ENCODE measurements at regions not wholly inside any gene's neighbourhood (a gene's known extent, or its start where the extent isn't known, plus 50 kb on each side); places are given as distances from the start of the nearest gene placed in this dataset.
"Not testable (repeated sequence)": the region's sequence is repeated elsewhere in the genome, so short reads cannot be mapped to it uniquely, and the experiment has no call there.

DNA sequence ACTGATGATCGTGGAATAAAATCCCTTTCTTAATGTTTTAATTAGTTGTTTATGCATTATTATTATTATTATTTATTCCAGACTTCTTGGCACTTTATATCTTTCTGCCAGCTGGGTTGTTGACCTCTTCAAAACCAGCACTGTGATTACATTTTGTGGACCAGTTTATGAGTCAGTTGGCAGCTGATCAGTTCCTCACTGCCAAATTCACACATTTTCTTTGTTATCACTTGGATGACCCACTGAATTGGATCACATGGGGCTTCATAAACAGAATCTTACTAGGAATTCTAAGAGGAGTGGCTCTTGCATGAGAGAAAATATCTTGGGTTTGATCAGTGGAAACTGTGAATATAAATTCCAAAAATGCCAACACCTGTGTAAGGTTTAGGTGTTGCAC lies 321.8 kb upstream of the SPRED2 start:
- Histone ChIP-seq H3K4me1 (peaks cover 5% of the 10 kb centered on the region), H3K36me3 (no peaks in the 10 kb centered on the region), H3K27ac (no peak overlapping the region), H3K4me3 (no peak overlapping the region), H3K27me3 (ENCODE audit: low read depth) (no peaks in the 10 kb centered on the region), H3K9me3 (no peaks in the 10 kb centered on the region)
- TF ChIP-seq CTCF (IDR thresholded peaks at IDR 0.05), result no peak
- intact Hi-C loops (cut with DNase I), result no loop called here
- DNase-seq (no peak), ATAC-seq (no peak)

GRCh38 chr2:65751408-65751807 lies 319.0 kb upstream of the SPRED2 start:
- no peak for ATAC-seq
- Histone ChIP-seq H3K9me3 (no peaks in the 10 kb centered on the region), H3K36me3 (no peaks in the 10 kb centered on the region), H3K27me3 (ENCODE audit: low read depth) (no peaks in the 10 kb centered on the region), H3K27ac (no peak overlapping the region), H3K4me1 (peaks cover 5% of the 10 kb centered on the region), H3K4me3 (no peak overlapping the region)
- intact Hi-C loops (cut with DNase I), result no loop called here
- TF ChIP-seq CTCF (IDR thresholded peaks at IDR 0.05), result no peak
- DNase-seq, result no peak

DNA sequence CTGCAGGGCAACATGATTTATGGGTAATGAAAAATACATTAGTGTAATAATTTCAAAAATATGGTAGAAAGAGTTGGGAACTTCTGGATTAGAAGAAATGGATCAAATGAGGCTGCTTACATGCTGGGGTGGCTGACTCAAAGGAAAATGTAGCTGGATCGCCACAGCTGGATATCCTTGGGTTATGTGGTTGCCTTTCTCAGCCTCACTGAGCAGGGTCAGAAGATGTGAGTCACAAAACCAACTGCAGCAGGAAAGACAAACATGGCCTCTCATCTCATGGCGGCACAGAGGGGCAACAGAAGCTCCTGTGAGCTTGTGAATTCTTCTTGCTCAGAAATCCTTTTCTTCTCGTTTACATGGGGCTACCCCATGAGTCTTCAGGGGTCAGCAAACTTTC lies 317.1 kb upstream of the SPRED2 start:
- no peaks in the 10 kb centered on the region for H3K36me3 ChIP-seq
- H3K27ac ChIP-seq, result no peak overlapping the region
- DNase-seq (no peak), ATAC-seq (no peak)
- intact Hi-C loops (cut with DNase I), result no loop called here
- no peaks in the 10 kb centered on the region for H3K9me3 ChIP-seq
- H3K27me3 ChIP-seq (ENCODE audit: low read depth), result no peaks in the 10 kb centered on the region
- H3K4me1 ChIP-seq, result peaks cover 2% of the 10 kb centered on the region
- no peak overlapping the region for H3K4me3 ChIP-seq
- no peak for TF ChIP-seq CTCF (IDR thresholded peaks at IDR 0.05)

DNA sequence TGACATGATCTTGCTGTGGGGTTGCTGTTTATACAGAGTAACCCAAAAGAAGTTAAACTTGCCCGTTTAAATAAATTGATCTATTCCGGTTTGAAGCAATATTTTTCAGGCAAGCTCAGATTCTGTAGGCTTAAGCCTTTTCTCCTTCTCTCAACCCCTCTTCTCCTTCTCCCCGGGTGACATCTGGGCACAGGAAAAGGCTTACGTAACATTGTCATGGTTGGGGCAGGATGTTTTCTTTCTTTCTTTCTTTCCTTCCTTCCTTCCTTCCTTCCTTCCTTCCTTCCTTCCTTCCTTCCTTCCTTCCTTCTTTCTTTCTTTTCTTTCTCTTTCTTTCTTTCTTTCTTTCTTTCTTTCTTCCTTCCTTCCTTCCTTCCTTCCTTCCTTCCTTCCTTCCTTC lies 315.5 kb upstream of the SPRED2 start:
- H3K9me3 ChIP-seq; ATAC-seq; intact Hi-C loops (cut with DNase I); H3K27me3 ChIP-seq (ENCODE audit: low read depth); H3K4me1 ChIP-seq; H3K36me3 ChIP-seq; DNase-seq; H3K27ac ChIP-seq; H3K4me3 ChIP-seq: not testable (repeated sequence)

GRCh38 chr2:65746931-65747675 lies 314.7 kb upstream of the SPRED2 start:
- Histone ChIP-seq H3K27me3 (ENCODE audit: low read depth) (no peaks in the 10 kb centered on the region), H3K4me3 (no peak overlapping the region), H3K36me3 (no peaks in the 10 kb centered on the region), H3K4me1 (no peaks in the 10 kb centered on the region), H3K27ac (no peak overlapping the region), H3K9me3 (no peaks in the 10 kb centered on the region)
- TF ChIP-seq CTCF (IDR thresholded peaks at IDR 0.05), result no peak
- no peak for ATAC-seq
- intact Hi-C loops (cut with DNase I), result no loop called here
- DNase-seq, result no peak

DNA sequence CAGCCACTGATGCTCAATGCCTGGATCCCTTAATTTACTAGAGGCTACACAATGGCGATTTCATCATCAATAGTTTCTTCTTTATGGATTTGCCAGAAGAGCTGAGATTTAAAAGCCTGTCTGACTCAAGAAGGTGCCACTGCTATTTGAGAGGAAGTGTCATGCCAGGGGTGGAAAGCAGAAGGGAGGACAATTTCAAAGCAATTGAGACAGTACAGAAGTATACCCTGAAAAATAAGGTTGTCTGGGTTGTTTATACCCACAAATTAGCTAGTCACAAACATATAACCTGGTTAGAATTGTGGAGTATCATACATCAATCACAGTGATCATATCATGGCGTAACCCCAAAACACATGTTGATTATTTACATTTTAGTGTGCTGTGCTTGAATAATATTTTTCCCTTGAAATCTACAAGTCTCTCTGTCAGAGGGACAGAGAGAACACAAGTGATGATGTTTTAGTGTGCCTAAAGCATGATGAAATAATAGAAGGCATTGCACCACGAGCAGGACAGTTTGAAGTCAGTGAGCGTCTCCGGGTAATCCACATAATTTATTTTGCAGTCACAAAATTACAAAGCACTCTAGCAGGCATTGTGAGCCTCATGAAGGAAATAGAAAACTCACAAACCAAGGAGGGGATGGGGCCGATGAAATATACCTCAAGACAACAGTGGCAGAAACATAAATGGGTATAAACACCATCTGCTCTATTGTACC lies 312.2 kb upstream of the SPRED2 start:
- Histone ChIP-seq H3K27ac (no peak overlapping the region), H3K4me3 (no peak overlapping the region), H3K9me3 (no peaks in the 10 kb centered on the region), H3K4me1 (no peaks in the 10 kb centered on the region), H3K27me3 (ENCODE audit: low read depth) (no peaks in the 10 kb centered on the region), H3K36me3 (no peaks in the 10 kb centered on the region)
- no peak for DNase-seq
- intact Hi-C loops (cut with DNase I), result no loop called here
- TF ChIP-seq CTCF (IDR thresholded peaks at IDR 0.05), result no peak
- no peak for ATAC-seq

Measured in lower lobe of right lung (tissue), 2 donors.